GM13977 (cell line): ENCODE measurements at regions not wholly inside any gene's neighbourhood (a gene's known extent, or its start where the extent isn't known, plus 50 kb on each side); places are given as distances from the start of the nearest gene placed in this dataset.

Experiments used
- DNase-seq: peaks from one replicate; pipeline ENCODE4 v3.0.0; 2012; ENCODE audit warnings: low spot score
- CTCF ChIP-seq: IDR thresholded peaks from 2 replicates; pipeline ENCODE4 v1.5.1; 2012; ENCODE audit warnings: mild to moderate bottlenecking, control low read depth; ENCODE audit not compliant: insufficient read depth; ENCODE audit errors: extremely low read depth, missing control alignments
- in situ Hi-C: fragments of 300-500 bp; cut with MboI; formaldehyde crosslinking; loops from one replicate; pipeline ENCODE4 v1.12.0; 2022; ENCODE audit warnings: low sequenced_read_pairs, low pct_unique_long_range_greater_than_20kb, mixed read lengths, inconsistent platforms; ENCODE audit not compliant: unreplicated experiment

- DNase-seq, result no peak
- in situ Hi-C loops, result no loop called here
- no peak for TF ChIP-seq CTCF
Observed at GRCh38 chr4:121562811-121563210, 134.0 kb downstream of the ANXA5 start.

GRCh38 chr4:121555315-121556107 lies 141.3 kb downstream of the ANXA5 start:
- no peak for DNase-seq

GRCh38 chr4:121554382-121554781 lies 142.4 kb downstream of the ANXA5 start:
- no peak for TF ChIP-seq CTCF
- no peak for DNase-seq
- in situ Hi-C loops, result no loop called here

More at GRCh38 chr4:121555315-121556107, 141.3 kb downstream of the ANXA5 start:
- no peak for TF ChIP-seq CTCF
- in situ Hi-C loops, result no loop called here

DNA sequence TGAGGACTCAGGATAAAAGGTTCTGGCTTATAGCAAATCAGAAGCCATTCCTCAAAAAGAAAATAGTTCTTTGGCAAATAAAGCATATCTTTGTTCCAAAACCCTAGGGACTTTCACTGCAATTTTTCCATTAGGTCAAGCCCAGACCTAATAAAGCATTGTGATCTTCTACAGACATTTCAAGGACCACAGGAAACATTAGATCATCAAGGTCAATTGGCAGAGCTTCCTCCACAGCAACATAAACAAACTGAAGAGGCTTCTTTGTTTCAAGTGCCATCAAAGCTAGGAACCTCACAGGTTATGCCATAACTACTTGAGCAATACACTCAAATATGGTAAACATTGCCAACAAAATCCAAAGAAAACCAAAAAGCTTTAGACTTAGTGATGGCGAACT lies 144.9 kb downstream of the ANXA5 start:
- TF ChIP-seq CTCF, result no peak
- no peak for DNase-seq
- in situ Hi-C loops, result no loop called here

DNA sequence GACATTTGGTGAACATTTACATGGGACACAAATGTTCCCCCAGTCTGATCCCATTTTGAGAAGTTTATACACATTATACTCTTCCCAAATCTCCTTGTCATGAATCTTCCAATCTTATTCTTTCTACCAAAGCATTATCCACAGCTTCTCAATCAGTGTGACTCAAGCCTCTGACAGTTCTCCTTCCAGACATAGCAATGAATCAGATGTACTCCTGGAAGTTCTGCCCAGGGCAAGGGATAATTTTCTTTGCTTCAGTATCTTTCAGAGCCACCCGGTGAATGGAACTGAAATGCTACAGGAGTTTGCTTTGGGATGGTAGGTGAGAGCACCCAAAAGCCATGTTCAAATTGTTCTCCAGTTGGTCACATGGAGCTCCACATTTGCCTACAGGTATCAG lies 145.5 kb downstream of the ANXA5 start:
- in situ Hi-C loops, result no loop called here
- no peak for TF ChIP-seq CTCF
- DNase-seq, result no peak

- no peak for TF ChIP-seq CTCF
- in situ Hi-C loops, result no loop called here
- DNase-seq, result no peak
Observed at GRCh38 chr4:121541696-121542095, 155.1 kb downstream of the ANXA5 start.
